ENCODE measurements at regions not wholly inside any gene's neighbourhood (a gene's known extent, or its start where the extent isn't known, plus 50 kb on each side); places are given as distances from the start of the nearest gene placed in this dataset.

DNA sequence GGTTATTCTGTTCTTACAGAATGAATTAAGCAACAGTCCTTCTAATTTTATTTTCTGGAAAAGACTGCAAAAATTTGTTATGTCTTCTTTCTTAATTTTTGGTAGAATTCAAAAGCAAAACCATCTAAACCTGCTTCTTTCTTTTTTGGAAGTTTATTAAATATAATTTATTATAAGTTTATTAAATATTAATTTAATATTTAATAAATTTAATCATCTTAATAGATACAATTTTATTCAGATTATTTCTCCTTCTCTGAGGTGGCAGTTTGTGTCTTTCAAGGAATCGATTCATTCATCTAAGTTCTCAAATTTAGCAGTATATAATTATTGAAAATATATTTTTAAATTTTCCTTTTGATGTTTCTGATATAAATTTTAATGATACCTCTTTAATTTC lies 837.5 kb upstream of the LRRC4C start:
- no peak for TF ChIP-seq POLR2A (IDR thresholded peaks at IDR 0.05)
- TF ChIP-seq, protein P1, sequence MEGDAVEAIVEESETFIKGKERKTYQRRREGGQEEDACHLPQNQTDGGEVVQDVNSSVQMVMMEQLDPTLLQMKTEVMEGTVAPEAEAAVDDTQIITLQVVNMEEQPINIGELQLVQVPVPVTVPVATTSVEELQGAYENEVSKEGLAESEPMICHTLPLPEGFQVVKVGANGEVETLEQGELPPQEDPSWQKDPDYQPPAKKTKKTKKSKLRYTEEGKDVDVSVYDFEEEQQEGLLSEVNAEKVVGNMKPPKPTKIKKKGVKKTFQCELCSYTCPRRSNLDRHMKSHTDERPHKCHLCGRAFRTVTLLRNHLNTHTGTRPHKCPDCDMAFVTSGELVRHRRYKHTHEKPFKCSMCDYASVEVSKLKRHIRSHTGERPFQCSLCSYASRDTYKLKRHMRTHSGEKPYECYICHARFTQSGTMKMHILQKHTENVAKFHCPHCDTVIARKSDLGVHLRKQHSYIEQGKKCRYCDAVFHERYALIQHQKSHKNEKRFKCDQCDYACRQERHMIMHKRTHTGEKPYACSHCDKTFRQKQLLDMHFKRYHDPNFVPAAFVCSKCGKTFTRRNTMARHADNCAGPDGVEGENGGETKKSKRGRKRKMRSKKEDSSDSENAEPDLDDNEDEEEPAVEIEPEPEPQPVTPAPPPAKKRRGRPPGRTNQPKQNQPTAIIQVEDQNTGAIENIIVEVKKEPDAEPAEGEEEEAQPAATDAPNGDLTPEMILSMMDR (IDR thresholded peaks at IDR 0.05 in 4 of 5, conservative IDR thresholded peaks at IDR 0.05 in 1 of 5) = no peak
